Stimulated activated naive CD8-positive, alpha-beta T cell treated with anti-CD3 and anti-CD28 coated beads, Interleukin-15, Interleukin-2, amounts not matched to agents 100 ng/mL and 50 ng/mL, for 24 hours (primary cell): ENCODE measurements at regions not wholly inside any gene's neighbourhood (a gene's known extent, or its start where the extent isn't known, plus 50 kb on each side); places are given as distances from the start of the nearest gene placed in this dataset.
"Not testable (repeated sequence)": the region's sequence is repeated elsewhere in the genome, so short reads cannot be mapped to it uniquely, and the experiment has no call there.

Experiments
- H3K27ac Mint-ChIP-seq: one replicate; pipeline ENCODE4 v1.8.0; 2021; ENCODE audit warnings: mild to moderate bottlenecking, mixed read lengths
- H3K27me3 Mint-ChIP-seq: one replicate; pipeline ENCODE4 v1.8.0; 2021; ENCODE audit warnings: mixed read lengths
- H3K36me3 Mint-ChIP-seq: one replicate; pipeline ENCODE4 v1.8.0; 2021; ENCODE audit warnings: low read depth, mixed read lengths
- H3K4me1 Mint-ChIP-seq: one replicate; pipeline ENCODE4 v1.8.0; 2021; ENCODE audit warnings: low read depth, mixed read lengths
- H3K4me3 Mint-ChIP-seq: one replicate; pipeline ENCODE4 v1.8.0; 2021; ENCODE audit warnings: mild to moderate bottlenecking, mixed read lengths
- H3K9me3 Mint-ChIP-seq: one replicate; pipeline ENCODE4 v1.8.0; 2021; ENCODE audit warnings: mixed read lengths

DNA sequence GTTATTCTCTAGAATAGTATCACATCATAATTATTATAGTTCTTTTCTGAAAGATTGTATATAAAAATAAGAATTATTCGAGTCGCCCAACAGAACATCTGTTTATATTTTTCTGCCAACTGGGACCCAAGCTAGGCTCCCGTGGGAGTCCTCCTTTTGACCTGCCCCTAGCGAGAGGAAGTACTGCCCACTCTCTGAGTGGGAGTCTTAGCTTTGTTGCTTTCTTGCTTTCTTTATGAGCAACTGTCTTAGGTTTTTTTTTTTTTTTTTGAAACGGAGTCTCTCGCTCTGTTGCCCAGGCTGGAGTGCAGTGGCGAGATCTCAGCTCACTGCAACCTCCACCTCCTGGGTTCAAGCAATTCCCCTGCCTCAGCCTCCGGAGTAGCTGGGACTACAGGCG lies 202.0 kb upstream of the ZNF184 start:
- Mint-ChIP-seq H3K27ac (no peak overlapping the region), H3K27me3 (peaks cover 83% of the 10 kb centered on the region), H3K9me3 (peaks cover 10% of the 10 kb centered on the region), H3K36me3 (peaks cover 13% of the 10 kb centered on the region), H3K4me1 (peaks cover 28% of the 10 kb centered on the region), H3K4me3 (no peak overlapping the region)

DNA sequence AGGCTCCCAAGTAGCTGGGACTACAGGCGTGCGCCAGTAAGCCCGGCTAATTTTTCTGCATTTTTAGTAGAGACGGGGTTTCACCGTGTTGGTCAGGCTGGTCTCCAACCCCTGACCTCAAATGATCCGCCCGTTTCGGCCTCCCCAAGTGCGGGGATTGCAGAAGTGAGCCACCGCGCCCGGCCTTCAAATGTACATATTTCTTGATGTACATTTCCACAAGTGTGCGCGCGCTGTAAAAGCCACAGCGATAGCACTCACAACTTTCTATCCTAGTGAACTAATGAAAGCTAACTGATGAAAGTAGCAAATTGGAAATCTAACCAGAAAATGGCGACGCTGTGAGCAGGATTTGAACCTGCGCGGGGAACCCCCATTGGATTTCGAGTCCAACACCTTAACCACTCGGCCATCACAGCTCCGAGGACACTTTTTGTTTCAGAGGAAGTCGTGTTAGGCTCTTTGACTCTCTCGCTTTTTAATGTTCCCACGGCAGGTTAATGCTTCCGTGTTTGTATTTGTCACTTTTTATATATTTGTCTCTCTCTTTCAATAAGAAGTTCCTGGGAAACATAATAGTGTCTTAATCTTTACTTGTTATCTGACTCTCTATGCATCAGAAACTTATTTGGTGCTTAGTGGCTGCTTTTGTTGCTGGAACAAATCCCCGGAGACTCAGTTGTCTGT lies 199.4 kb upstream of the ZNF184 start:
- peaks cover 85% of the 10 kb centered on the region for H3K27me3 Mint-ChIP-seq
- peak overlapping the region; percentile 53 for H3K27ac Mint-ChIP-seq
- peak overlapping the region; percentile 46 for H3K4me3 Mint-ChIP-seq
- peaks cover 5% of the 10 kb centered on the region for H3K9me3 Mint-ChIP-seq
- peaks cover 45% of the 10 kb centered on the region for H3K4me1 Mint-ChIP-seq
- peaks cover 4% of the 10 kb centered on the region for H3K36me3 Mint-ChIP-seq

DNA sequence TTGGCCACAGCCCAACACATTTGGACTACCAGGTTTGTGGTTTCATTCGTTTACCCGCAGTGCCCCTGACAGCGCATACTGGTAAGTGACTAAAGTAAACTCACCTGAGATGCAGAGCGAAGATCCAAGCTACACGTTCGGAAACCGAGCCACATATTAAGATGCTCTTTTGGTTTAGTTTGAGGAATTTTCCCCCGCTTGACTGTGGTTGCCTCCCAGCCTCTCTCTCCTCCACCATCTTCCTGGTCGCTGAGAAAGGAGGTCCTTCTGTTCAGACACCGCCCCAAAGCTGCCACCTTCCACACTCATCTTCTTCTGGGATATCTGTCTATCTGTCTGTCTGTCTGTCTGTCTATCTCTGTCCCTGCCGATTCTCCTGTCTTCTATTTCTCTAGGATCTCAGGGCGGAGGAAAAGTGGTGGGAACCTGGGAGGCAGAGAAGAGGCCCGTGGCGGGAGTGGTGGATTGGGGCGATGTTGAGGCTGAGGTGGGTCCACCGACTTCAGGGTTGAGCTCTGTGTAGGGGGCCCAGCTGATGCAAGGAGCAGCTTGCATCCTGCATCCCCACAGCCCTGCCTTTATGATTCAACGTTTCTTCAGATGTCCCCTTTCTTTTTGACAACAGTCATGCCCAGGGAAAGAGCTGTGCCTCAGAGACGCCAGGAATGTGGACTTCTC lies 196.9 kb upstream of the ZNF184 start:
- Mint-ChIP-seq H3K36me3 (peaks cover 4% of the 10 kb centered on the region), H3K4me1 (peaks cover 48% of the 10 kb centered on the region), H3K27ac (peak overlapping the region; percentile 16), H3K4me3 (peak overlapping the region; percentile 50), H3K27me3 (peaks cover 90% of the 10 kb centered on the region), H3K9me3 (peaks cover 5% of the 10 kb centered on the region)

DNA sequence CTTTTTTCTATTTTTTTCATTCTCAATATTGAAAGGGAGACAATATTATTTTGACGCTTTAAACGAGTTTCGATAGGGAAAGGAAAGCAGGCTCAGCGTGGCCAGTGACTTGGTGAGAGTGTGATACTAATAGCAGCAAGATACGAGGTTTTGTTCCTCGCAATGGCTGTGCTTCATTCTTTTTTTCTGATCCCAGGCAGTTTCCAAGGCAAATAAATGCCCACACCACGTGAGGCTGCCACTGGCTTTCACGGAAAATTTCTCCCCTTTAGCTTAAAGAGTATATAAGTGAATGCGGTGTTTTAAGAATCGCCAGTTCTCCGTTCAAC lies 196.4 kb upstream of the ZNF184 start:
- H3K36me3 Mint-ChIP-seq: peaks cover 4% of the 10 kb centered on the region

DNA sequence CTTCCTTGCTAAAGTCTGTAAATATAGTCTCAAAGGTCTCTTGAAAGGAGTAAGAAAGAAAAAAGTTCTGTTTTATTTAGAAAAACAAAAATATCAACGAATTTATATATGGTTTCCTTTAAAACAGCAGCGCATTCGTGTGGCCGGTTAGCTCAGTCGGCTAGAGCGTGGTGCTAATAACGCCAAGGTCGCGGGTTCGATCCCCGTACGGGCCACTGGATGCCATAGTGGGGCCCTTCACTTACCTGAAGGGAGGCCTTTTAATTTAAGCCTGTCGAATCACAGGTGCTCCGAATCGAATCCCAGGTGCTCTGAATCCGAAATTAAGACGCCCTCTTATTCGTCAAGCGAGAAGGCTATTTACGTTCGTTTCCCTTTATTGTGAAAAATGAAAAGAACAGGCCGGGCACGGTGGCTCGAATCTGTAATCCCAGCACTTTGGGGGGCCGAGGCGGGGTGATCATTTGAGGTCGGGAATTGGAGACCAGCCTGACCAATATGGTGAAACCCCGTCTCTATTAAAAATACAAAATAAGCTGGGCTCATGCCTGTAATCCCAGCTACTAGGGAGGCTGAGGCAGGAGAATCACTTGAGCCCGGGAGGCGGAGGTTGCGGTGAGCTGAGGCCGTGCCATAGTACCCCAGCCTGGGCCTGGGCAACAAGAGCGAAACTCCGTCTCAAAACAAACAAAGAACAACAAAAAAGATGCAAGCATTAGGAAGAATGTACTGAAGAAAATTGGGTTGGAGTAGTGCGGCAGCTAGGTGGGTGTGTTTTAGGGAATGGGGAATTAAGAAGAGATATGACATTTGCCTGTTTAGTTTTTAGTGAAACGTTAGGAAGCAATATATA lies 195.8 kb upstream of the ZNF184 start:
- Mint-ChIP-seq H3K9me3 (peaks cover 5% of the 10 kb centered on the region), H3K36me3 (peaks cover 4% of the 10 kb centered on the region), H3K4me1 (peaks cover 48% of the 10 kb centered on the region), H3K4me3 (peak overlapping the region; percentile 79), H3K27me3 (peaks cover 85% of the 10 kb centered on the region), H3K27ac (peak overlapping the region; percentile 79)

More for the DNA sequence above, 196.4 kb upstream of the ZNF184 start:
- no peak overlapping the region for H3K27ac Mint-ChIP-seq
- H3K9me3 Mint-ChIP-seq: peaks cover 5% of the 10 kb centered on the region
- peaks cover 91% of the 10 kb centered on the region for H3K27me3 Mint-ChIP-seq
- H3K4me3 Mint-ChIP-seq: peak overlapping the region; percentile 50
- peaks cover 48% of the 10 kb centered on the region for H3K4me1 Mint-ChIP-seq

DNA sequence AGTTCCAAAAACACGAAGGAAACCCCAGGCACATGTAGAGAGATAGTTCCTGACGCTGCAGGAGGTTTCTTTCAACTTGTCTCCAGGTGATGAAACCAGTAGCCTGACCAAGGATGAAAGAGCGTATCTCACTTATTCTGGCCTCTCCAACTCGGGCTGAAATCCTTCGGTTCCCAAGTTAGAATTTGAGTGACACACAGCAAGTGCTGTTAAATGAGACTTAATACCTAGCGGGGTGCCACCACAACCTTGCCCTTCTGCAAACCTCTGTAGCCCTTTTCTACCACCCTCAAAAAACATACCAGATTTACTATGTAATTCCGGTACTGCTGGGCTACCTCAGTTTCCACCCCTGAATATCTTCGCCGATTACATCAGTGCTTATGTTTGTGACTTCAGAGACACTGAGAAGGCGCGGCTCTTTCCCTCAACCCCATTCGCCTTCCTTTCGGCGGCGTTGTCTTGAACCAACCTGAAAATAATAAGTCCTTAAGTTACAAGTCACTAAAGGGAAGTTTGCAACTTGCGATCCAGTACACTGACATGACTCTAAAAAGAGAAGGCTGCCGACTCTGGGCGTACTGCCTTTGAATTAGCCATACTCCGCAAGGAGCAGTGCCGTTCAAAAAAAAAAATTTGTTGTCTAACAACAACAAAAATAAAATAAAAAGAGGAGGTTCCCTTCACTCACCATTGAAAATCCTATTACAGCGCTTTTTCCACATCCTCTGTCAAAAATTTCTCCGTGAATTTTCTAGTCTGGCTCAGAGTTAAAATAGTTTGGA lies 194.9 kb upstream of the ZNF184 start:
- Mint-ChIP-seq H3K27ac (peak overlapping the region; percentile 79), H3K36me3 (no peaks in the 10 kb centered on the region), H3K4me1 (peaks cover 48% of the 10 kb centered on the region), H3K9me3 (no peaks in the 10 kb centered on the region), H3K27me3 (peaks cover 84% of the 10 kb centered on the region), H3K4me3 (peak overlapping the region; percentile 79)

DNA sequence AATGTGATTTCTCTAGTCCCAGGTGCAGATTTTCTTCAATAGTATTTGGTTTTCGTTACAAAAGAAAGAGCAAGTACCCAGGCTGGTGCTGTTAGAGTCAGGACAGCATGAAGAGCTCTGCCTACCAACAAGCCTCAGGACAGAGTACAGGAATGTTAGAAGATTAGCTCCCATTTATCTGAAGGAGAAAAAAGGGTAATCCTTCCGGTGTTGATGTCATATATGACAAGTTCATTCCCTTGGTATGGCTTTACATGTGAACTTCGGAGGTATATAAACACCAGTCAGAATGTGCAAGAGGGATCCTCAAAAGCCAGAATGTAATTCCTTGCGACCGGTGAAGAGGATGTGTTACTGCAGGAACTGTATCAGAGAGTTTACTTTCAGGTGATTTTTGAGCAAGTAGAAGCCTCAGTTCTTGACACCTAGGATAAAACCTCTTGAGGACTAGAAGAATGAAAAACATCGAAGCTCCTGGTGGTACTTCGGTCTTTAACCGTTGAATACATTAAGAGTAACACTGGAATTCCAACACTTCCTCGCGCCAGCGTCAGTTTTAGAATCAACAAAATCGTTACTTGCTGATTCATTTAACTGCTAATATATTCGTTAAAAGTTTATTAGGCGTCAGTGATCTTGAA lies 194.2 kb upstream of the ZNF184 start:
- Mint-ChIP-seq H3K27me3 (peaks cover 83% of the 10 kb centered on the region), H3K36me3 (no peaks in the 10 kb centered on the region), H3K9me3 (no peaks in the 10 kb centered on the region), H3K4me1 (peaks cover 41% of the 10 kb centered on the region), H3K27ac (no peak overlapping the region), H3K4me3 (peak overlapping the region; percentile 79)

DNA sequence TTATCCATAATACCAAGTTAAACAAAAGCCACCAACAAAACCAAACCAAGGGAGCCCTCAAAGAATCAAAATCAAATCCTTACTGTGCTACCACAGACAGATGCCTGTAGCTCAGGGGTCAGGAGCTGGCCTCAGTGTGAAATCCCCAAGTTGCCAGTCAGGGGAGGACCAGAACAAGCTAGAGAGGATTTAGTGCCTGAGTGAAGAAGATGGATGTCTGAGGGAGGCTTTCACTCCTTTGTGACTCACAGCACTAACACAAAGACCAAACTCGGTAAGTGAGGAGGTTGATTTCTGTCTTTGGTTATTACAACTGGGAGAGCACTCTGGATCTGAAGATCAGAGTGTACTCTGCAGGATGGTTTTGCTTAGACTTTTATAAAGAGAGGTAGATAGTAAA lies 189.9 kb upstream of the ZNF184 start:
- Mint-ChIP-seq H3K27me3 (peaks cover 60% of the 10 kb centered on the region), H3K4me3 (no peak overlapping the region), H3K36me3 (no peaks in the 10 kb centered on the region), H3K9me3 (no peaks in the 10 kb centered on the region), H3K4me1 (peaks cover 8% of the 10 kb centered on the region), H3K27ac (no peak overlapping the region)

DNA sequence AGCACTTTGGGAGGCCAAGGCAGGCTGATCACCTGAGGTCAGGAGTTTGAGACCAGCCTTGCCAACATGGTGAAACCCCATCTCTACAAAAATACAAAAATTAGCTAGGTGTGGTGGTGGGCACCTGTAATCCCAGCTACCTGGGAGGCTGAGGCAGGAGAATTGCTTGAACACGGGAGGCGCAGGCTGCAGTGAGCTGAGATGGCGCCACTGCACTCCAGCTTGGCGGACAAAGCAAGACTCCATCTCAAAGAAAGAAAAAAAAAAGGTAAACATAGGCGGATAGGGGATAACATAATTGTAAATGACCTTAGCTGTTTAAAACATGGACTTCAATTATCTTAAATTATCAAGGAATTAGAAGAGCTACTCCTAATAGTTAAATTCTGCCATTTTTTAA lies 189.3 kb upstream of the ZNF184 start:
- H3K4me1 Mint-ChIP-seq, H3K36me3 Mint-ChIP-seq, H3K9me3 Mint-ChIP-seq, H3K27ac Mint-ChIP-seq, H3K4me3 Mint-ChIP-seq: not testable (repeated sequence)
- peaks cover 54% of the 10 kb centered on the region for H3K27me3 Mint-ChIP-seq

DNA sequence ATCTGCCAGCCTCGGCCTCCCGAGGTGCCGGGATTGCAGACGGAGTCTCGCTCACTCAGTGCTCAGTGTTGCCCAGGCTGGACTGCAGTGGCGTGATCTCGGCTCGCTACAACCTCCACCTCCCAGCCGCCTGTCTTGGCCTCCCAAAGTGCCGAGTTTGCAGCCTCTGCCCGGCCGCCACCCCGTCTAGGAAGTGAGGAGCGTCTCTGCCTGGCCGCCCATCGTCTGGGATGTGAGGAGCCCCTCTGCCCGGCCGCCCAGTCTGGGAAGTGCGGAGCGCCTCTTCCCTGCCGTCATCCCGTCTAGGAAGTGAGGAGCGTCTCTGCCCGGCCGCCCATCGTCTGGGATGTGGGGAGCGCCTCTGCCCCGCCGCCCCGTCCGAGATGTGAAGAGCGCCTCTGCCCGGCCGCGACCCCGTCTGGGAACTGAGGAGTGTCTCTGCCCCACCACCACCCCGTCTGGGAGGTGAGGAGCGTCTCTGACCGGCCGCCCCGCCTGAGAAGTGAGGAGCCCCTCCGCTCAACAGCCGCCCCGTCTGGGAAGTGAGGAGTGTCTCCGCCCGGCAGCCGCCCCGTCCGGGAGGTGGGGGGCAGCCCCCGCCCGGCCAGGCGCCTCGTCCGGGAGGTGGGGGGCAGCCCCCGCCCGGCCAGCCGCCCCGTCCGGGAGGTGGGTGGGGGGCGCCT lies 180.4 kb upstream of the ZNF184 start:
- H3K27ac Mint-ChIP-seq, H3K4me3 Mint-ChIP-seq, H3K36me3 Mint-ChIP-seq, H3K4me1 Mint-ChIP-seq, H3K9me3 Mint-ChIP-seq: not testable (repeated sequence)
- peaks cover 63% of the 10 kb centered on the region for H3K27me3 Mint-ChIP-seq

DNA sequence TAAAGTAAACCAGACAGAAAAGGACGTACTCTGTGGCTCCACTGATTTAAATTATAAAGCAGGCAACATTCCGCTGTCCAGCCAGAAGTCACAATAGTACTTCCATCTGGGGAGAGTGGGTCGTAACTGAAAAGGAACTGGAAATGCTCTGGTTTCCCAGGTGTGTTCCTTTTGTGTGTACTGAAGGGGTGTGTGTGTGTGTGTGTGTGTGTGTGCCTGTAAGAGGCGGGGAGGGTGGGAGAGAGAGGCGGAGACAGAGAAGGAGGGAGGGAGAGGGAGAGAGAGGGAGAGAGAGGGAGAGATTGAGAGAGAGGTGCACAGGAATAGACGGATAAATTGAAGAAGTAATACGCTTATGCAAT lies 178.4 kb upstream of the ZNF184 start:
- H3K36me3 Mint-ChIP-seq: no peaks in the 10 kb centered on the region
- no peaks in the 10 kb centered on the region for H3K9me3 Mint-ChIP-seq
- H3K4me1 Mint-ChIP-seq: peaks cover 4% of the 10 kb centered on the region
- H3K27me3 Mint-ChIP-seq: peaks cover 74% of the 10 kb centered on the region
- peak overlapping the region; percentile 88 for H3K27ac Mint-ChIP-seq
- no peak overlapping the region for H3K4me3 Mint-ChIP-seq

DNA sequence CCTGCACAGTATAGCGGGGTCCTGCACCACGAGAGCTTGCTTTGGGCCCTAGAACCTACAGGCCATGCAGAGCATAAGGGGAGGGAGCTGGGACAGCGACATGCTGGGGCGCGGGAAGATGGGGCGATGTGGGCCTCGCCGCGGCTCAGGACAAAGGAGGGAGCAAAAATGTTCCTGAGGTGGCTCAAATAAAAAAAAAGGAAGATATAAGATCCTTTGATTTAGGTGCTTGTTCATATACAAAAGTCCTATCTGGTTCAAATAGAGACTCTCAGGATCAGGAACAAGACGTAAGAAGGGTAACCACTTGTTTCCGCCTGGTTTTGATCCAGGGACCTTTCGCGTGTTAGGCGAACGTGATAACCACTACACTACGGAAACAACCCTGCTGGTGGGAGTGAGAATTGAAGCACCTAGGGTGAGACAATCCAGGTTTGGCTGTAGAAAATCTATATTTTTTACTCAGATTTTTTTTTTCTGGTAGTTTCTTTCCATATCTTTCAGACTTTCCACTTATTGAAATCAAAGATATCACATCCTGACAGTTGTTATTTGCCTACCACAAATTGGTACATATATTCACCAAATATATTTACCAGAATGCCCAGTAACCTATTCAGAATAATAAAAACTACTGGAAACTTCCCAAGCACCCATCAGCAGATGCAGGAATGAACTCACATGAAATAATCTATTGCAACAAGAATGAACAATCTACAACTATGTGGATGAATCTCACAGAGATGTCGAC lies 177.9 kb upstream of the ZNF184 start:
- peak overlapping the region; percentile 88 for H3K27ac Mint-ChIP-seq
- peaks cover 4% of the 10 kb centered on the region for H3K4me1 Mint-ChIP-seq
- peaks cover 75% of the 10 kb centered on the region for H3K27me3 Mint-ChIP-seq
- no peaks in the 10 kb centered on the region for H3K36me3 Mint-ChIP-seq
- peak overlapping the region; percentile 51 for H3K4me3 Mint-ChIP-seq
- H3K9me3 Mint-ChIP-seq: no peaks in the 10 kb centered on the region

DNA sequence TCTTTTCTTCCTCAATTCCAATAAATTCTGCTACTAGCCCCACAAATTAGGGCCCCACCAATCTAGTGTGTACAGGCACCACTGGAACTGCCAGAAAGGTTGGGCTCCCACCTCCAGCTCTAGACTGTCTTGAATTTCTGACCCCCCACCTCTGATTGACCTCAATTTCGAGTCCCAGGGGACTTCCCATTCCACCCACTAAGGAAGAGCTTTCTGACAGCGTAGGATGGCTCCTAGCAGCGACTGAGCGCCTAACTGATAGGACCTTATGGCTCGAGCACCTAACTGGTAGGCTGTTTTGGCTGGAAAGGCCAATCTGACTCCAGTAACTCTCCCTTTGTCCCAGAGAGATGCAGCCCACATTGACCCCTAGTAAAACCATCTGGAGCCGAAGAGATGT lies 171.6 kb upstream of the ZNF184 start:
- Mint-ChIP-seq H3K36me3 (no peaks in the 10 kb centered on the region), H3K27me3 (peaks cover 72% of the 10 kb centered on the region), H3K4me1 (no peaks in the 10 kb centered on the region), H3K27ac (no peak overlapping the region), H3K4me3 (no peak overlapping the region), H3K9me3 (no peaks in the 10 kb centered on the region)
